K562 (cell line): ENCODE measurements at regions not wholly inside any gene's neighbourhood (a gene's known extent, or its start where the extent isn't known, plus 50 kb on each side); places are given as distances from the start of the nearest gene placed in this dataset.

Experiments
- ATAC-seq: fragments of 200-7000 bp; cut with Tn5 transposase; 3 replicates; pipeline ENCODE4 v1.9.1; 2020; ENCODE audit warnings: moderate library complexity
- BruUV-seq: library from RNA; stranded (reverse); fragments of 400-500 nt; replicated peaks from 2 replicates; lab custom pipeline; 2021; lab: Mats Ljungman, UMichigan
- CTCF ChIA-PET: fragments of 300-600 bp; formaldehyde crosslinking; extraction: SDS; loops from one replicate; lab custom pipeline; 2021; ENCODE audit warnings: low intra/inter-chr PET ratio; lab: Yijun Ruan, JAX
- POLR2A ChIA-PET: fragments of 300-600, 350-650 bp; sonication (Branson Sonifier 250); formaldehyde crosslinking; extraction: SDS; loops from one replicate; lab custom pipeline; 2021; ENCODE audit warnings: antibody characterized with exemption, inconsistent platforms; lab: Yijun Ruan, JAX
- DNase-seq, 4 experiments: peaks; one replicate each; pipeline versions ENCODE4 v3.0.0 to v3.0.0-alpha.2; 2011 to 2018; ENCODE audit warnings: low spot score in 3 of 4, mixed read lengths in 3 of 4; ENCODE audit errors: extremely low read depth in 1 of 4
- FAIRE-seq: peaks from 2 replicates; lab custom pipeline; 2011; peaks lifted over from hg19 to GRCh38; lab: Jason Lieb, UNC
- H2AFZ ChIP-seq: 2 replicates; pipeline ENCODE4 v1.6.0; 2011; ENCODE audit warnings: low read depth, low read length, control low read depth, inconsistent platforms
- H3K27ac ChIP-seq: fragments of 200-600 bp; 3 replicates; pipeline ENCODE4 v1.8.0; 2011; ENCODE audit warnings: low read depth, mild to moderate bottlenecking, control low read depth, inconsistent platforms, low read length, moderate library complexity, mixed read lengths; ENCODE audit errors: extremely low read depth
- H3K27me3 ChIP-seq, 2 experiments: fragments of 300-600 bp in 1 of 2; 2 replicates in 1 of 2; 3 replicates in 1 of 2; pipeline versions ENCODE4 v1.6.0 to v1.8.0; 2011; ENCODE audit warnings: inconsistent platforms in 2 of 2, low read length in 2 of 2, mild to moderate bottlenecking in 1 of 2, mixed read lengths in 1 of 2, moderate library complexity in 1 of 2; ENCODE audit not compliant: control insufficient read depth in 2 of 2, insufficient read depth in 2 of 2
- H3K36me3 ChIP-seq: fragments of 300-600 bp; 3 replicates; pipeline ENCODE4 v1.8.0; 2011; ENCODE audit warnings: mild to moderate bottlenecking, low read length, inconsistent platforms; ENCODE audit not compliant: control insufficient read depth, insufficient read depth
- H3K4me1 ChIP-seq, 2 experiments: fragments of 200-600 bp in 1 of 2; replicated peaks in 1 of 2; 2 replicates in 1 of 2; 3 replicates in 1 of 2; pipeline versions ENCODE4 v1.5.1 to v1.8.0; 2011; ENCODE audit warnings: inconsistent platforms in 2 of 2, low read length in 2 of 2, mild to moderate bottlenecking in 1 of 2, mixed read lengths in 1 of 2, moderate library complexity in 1 of 2; ENCODE audit not compliant: control insufficient read depth in 2 of 2, insufficient read depth in 2 of 2
- H3K4me2 ChIP-seq: 2 replicates; pipeline ENCODE4 v1.6.1; 2011; ENCODE audit warnings: low read length, control low read depth, inconsistent platforms, mixed read lengths; ENCODE audit not compliant: insufficient read depth
- H3K4me3 ChIP-seq: fragments of 200-600 bp; sonication (generic), shearing (Covaris generic); 2 replicates; pipeline ENCODE4 v1.5.1; 2016; ENCODE audit warnings: control low read depth, inconsistent platforms
- H3K79me2 ChIP-seq: fragments of 200-600 bp; 3 replicates; pipeline ENCODE4 v1.8.0; 2011; ENCODE audit warnings: low read length, inconsistent platforms; ENCODE audit not compliant: control insufficient read depth, insufficient read depth
- H3K9ac ChIP-seq, 2 experiments: 2 replicates each; pipeline versions ENCODE4 v1.6.0 to v1.6.1; 2011; ENCODE audit warnings: low read depth in 2 of 2, low read length in 2 of 2, control low read depth in 1 of 2, inconsistent platforms in 1 of 2, mild to moderate bottlenecking in 1 of 2, mixed read lengths in 1 of 2; ENCODE audit not compliant: insufficient read depth in 1 of 2
- H3K9me1 ChIP-seq: one replicate; pipeline ENCODE4 v1.6.0; 2011; ENCODE audit warnings: inconsistent platforms, mild to moderate bottlenecking, low read length, moderate library complexity; ENCODE audit not compliant: control insufficient read depth, insufficient read depth
- H3K9me3 ChIP-seq: replicated peaks from 2 replicates; pipeline ENCODE4 v1.5.1; 2011; ENCODE audit warnings: low read depth, low read length, inconsistent platforms; ENCODE audit not compliant: control insufficient read depth, insufficient read depth
- H4K20me1 ChIP-seq: replicated peaks from 2 replicates; pipeline ENCODE4 v1.6.1; 2011; ENCODE audit warnings: low read length, inconsistent platforms, mixed read lengths; ENCODE audit not compliant: control insufficient read depth, insufficient read depth
- CAMTA2 ChIP-seq: fragments of 250-450 bp; sonication (Bioruptor Pico); conservative IDR thresholded peaks from 2 replicates; pipeline ENCODE4 v1.5.1; 2022
- CBFA2T2 ChIP-seq: fragments of 450-650 bp; conservative IDR thresholded peaks from 2 replicates; pipeline ENCODE4 v1.6.1; 2017; ENCODE audit warnings: mild to moderate bottlenecking
- HOXB6 ChIP-seq: fragments of 250-450 bp; sonication (Bioruptor Pico); IDR thresholded peaks from 2 replicates; pipeline ENCODE4 v1.5.1; 2022; ENCODE audit warnings: mild to moderate bottlenecking, borderline replicate concordance
- MAFF ChIP-seq: IDR thresholded peaks from 2 replicates; pipeline ENCODE4 v1.6.1; 2012; ENCODE audit warnings: low read length, improper control_type of control experiment
- PRPF4 ChIP-seq: fragments of 200-400 bp; formaldehyde crosslinking; IDR thresholded peaks from one replicate; pipeline ENCODE4 v1.6.1; 2017; ENCODE audit warnings: low read length, low read depth, mild to moderate bottlenecking; ENCODE audit not compliant: insufficient read depth, poor library complexity, severe bottlenecking
- RHOXF2B ChIP-seq: fragments of 250-450 bp; sonication (Bioruptor Pico); conservative IDR thresholded peaks from 2 replicates; pipeline ENCODE4 v1.5.1; 2021
- SNIP1 ChIP-seq: fragments of 450-650 bp; IDR thresholded peaks from 2 replicates; pipeline ENCODE4 v1.7.1; 2017; ENCODE audit warnings: low read depth, mild to moderate bottlenecking
- THRAP3 ChIP-seq: fragments of 450-650 bp; IDR thresholded peaks from 2 replicates; pipeline ENCODE4 v1.6.1; 2016; ENCODE audit warnings: mild to moderate bottlenecking, inconsistent platforms, borderline replicate concordance
- U2AF1 ChIP-seq: fragments of 200-400 bp; formaldehyde crosslinking; optimal IDR thresholded peaks from 2 replicates; pipeline ENCODE3; 2017; ENCODE audit warnings: mild to moderate bottlenecking, low read depth, low read length, moderate library complexity
- WGBS: fragments of 100-300 bp; shearing (Covaris generic); methylation state at CpG from one replicate; pipeline ENCODE4 v1.1.6; 2016; ENCODE audit warnings: low coverage, mixed read lengths; ENCODE audit not compliant: insufficient coverage; ENCODE audit errors: missing lambda C conversion rate; 5-methylcytosine and 5-hydroxymethylcytosine counted together
- in situ Hi-C: fragments of 300-500 bp; cut with MboI; formaldehyde crosslinking; loops from 4 replicates; pipeline ENCODE4 v1.15.0; 2018; ENCODE audit warnings: inconsistent platforms, mixed read lengths
- intact Hi-C: fragments of 100-400 bp; cut with micrococcal nuclease; formaldehyde crosslinking; loops from 2 replicates; pipeline ENCODE4 v1.14.2; 2022
- TF ChIP-seq, protein P1 (sequence below): sonication (generic); formaldehyde crosslinking; IDR thresholded peaks from 2 replicates; pipeline ENCODE4 v1.9.0; 2022; ENCODE audit warnings: mild to moderate bottlenecking, missing genetic modification reagents
- TF ChIP-seq, protein P2 (sequence below): fragments of 450-650 bp; IDR thresholded peaks from one replicate; pipeline ENCODE4 v1.6.1; 2018; ENCODE audit warnings: mild to moderate bottlenecking, moderate library complexity; ENCODE audit not compliant: partially characterized antibody

DNA sequence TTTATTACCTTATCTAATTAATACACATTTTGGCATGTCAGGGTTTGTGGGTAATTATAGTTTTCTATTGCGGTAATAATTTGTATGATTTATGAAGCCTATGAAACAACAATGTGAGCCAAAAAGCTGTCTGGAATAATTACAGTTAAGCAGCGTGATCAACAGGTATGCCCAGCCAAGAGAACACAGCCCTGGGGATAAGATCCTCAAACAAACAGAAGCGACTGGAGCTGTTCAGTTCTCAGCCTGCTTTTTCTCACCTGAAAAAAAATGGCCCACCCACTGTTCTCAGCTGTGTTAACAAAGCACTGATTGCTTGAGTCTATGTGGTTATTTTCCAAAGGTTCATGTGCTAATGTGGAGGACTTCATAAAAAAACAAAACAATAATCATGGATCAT lies 855.8 kb downstream of the GATA3 start:
- in situ Hi-C loops (loop anchor here (25.0 kb wide), 1 partner anchor 1048 kb away; no protein-coding TSS in a partner anchor), intact Hi-C loops (no loop called here)
- no peak for DNase-seq
- ATAC-seq, result no peak
- H4K20me1 ChIP-seq, result no peaks in the 10 kb centered on the region
- no peaks in the 10 kb centered on the region for H3K79me2 ChIP-seq
- no peaks in the 10 kb centered on the region for H3K9me3 ChIP-seq
- H3K27me3 ChIP-seq, result no peaks in the 10 kb centered on the region
- BruUV-seq, result no TSS peak
- H3K4me1 ChIP-seq, result no peaks in the 10 kb centered on the region
- TF ChIP-seq SNIP1 (no peak), RHOXF2B (CRISPR knock-in tag) (no peak), CAMTA2 (CRISPR knock-in tag) (no peak), HOXB6 (CRISPR knock-in tag) (no peak), THRAP3 (no peak), PRPF4 (no peak), CBFA2T2 (no peak), U2AF1 (no peak), MAFF (no peak)
- TF ChIP-seq, protein P1, sequence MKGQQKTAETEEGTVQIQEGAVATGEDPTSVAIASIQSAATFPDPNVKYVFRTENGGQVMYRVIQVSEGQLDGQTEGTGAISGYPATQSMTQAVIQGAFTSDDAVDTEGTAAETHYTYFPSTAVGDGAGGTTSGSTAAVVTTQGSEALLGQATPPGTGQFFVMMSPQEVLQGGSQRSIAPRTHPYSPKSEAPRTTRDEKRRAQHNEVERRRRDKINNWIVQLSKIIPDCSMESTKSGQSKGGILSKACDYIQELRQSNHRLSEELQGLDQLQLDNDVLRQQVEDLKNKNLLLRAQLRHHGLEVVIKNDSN (CRISPR knock-in tag), result no peak
- TF ChIP-seq, protein P2, sequence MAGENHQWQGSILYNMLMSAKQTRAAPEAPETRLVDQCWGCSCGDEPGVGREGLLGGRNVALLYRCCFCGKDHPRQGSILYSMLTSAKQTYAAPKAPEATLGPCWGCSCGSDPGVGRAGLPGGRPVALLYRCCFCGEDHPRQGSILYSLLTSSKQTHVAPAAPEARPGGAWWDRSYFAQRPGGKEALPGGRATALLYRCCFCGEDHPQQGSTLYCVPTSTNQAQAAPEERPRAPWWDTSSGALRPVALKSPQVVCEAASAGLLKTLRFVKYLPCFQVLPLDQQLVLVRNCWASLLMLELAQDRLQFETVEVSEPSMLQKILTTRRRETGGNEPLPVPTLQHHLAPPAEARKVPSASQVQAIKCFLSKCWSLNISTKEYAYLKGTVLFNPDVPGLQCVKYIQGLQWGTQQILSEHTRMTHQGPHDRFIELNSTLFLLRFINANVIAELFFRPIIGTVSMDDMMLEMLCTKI, result no peak
- H3K9ac ChIP-seq, result no peak overlapping the region
- ChIA-PET POLR2A (no interaction called here), CTCF (no interaction called here)
- 0% methylated on average over 3 of the region's 3 CpGs for WGBS
- no peak overlapping the region for H3K4me3 ChIP-seq
- H3K36me3 ChIP-seq, result no peaks in the 10 kb centered on the region
- H3K4me2 ChIP-seq, result no peak overlapping the region
- no peak for FAIRE-seq
- no peak overlapping the region for H3K27ac ChIP-seq
- H2AFZ ChIP-seq, result no peak overlapping the region
- H3K9me1 ChIP-seq, result no peaks in the 10 kb centered on the region
